ENCODE measurements at regions not wholly inside any gene's neighbourhood (a gene's known extent, or its start where the extent isn't known, plus 50 kb on each side); places are given as distances from the start of the nearest gene placed in this dataset.
"Not testable (repeated sequence)": the region's sequence is repeated elsewhere in the genome, so short reads cannot be mapped to it uniquely, and the experiment has no call there.

GRCh38 chr15:81685237-81685636, 311.2 kb upstream of the TMC3 start:
- Histone ChIP-seq H3K4me1 (ENCODE audit: control insufficient read depth, insufficient read depth, low read length) (no peaks in the 10 kb centered on the region), H3K4me3 (ENCODE audit: low read length) (no peak overlapping the region), H3K9ac (ENCODE audit: low read depth, low read length) (no peak overlapping the region), H3K4me2 (ENCODE audit: low read length) (no peak overlapping the region), H3K36me3 (ENCODE audit: insufficient read depth, low read length) (no peaks in the 10 kb centered on the region), H3K27me3 (ENCODE audit: control insufficient read depth, insufficient read depth, low read length) (no peaks in the 10 kb centered on the region), H3K9me3 (replicated peaks; ENCODE audit: low read length) (no peaks in the 10 kb centered on the region)

DNA sequence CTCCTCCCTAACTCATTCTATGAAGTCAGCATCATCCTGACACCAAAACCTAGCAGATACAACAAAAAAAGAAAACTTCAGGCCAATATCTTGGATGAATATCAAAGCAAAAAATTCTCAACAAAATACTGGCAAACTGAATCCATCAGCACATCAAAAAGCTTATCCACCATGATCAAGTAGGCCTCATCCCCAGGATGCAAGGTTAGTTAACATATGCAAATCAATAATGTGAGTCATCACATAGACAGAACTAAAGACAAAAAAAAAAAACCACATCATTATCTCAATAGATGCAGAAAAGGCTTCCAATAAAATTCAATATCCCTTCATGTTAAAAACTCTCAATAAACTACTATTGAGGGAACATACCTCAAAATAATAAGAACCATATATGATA, 306.8 kb upstream of the TMC3 start:
- no peaks in the 10 kb centered on the region for H3K36me3 ChIP-seq (ENCODE audit: insufficient read depth, low read length)
- H3K9me3 ChIP-seq (replicated peaks; ENCODE audit: low read length): no peaks in the 10 kb centered on the region
- no peaks in the 10 kb centered on the region for H3K27me3 ChIP-seq (ENCODE audit: control insufficient read depth, insufficient read depth, low read length)
- H3K9ac ChIP-seq (ENCODE audit: low read depth, low read length): no peak overlapping the region
- H3K4me3 ChIP-seq (ENCODE audit: low read length): no peak overlapping the region
- H3K4me1 ChIP-seq (ENCODE audit: control insufficient read depth, insufficient read depth, low read length): no peaks in the 10 kb centered on the region
- H3K4me2 ChIP-seq (ENCODE audit: low read length): no peak overlapping the region

GRCh38 chr15:81666839-81667238, 292.8 kb upstream of the TMC3 start:
- H3K4me2 ChIP-seq (ENCODE audit: low read length): no peak overlapping the region
- no peaks in the 10 kb centered on the region for H3K4me1 ChIP-seq (ENCODE audit: control insufficient read depth, insufficient read depth, low read length)
- H3K27me3 ChIP-seq (ENCODE audit: control insufficient read depth, insufficient read depth, low read length): no peaks in the 10 kb centered on the region
- H3K36me3 ChIP-seq (ENCODE audit: insufficient read depth, low read length): no peaks in the 10 kb centered on the region
- no peaks in the 10 kb centered on the region for H3K9me3 ChIP-seq (replicated peaks; ENCODE audit: low read length)
- H3K4me3 ChIP-seq (ENCODE audit: low read length): no peak overlapping the region
- H3K9ac ChIP-seq (ENCODE audit: low read depth, low read length): no peak overlapping the region

GRCh38 chr15:81660976-81661375, 287.0 kb upstream of the TMC3 start:
- Histone ChIP-seq H3K9ac (ENCODE audit: low read depth, low read length) (no peak overlapping the region), H3K9me3 (replicated peaks; ENCODE audit: low read length) (no peaks in the 10 kb centered on the region), H3K4me1 (ENCODE audit: control insufficient read depth, insufficient read depth, low read length) (no peaks in the 10 kb centered on the region), H3K4me3 (ENCODE audit: low read length) (no peak overlapping the region), H3K27me3 (ENCODE audit: control insufficient read depth, insufficient read depth, low read length) (no peaks in the 10 kb centered on the region), H3K36me3 (ENCODE audit: insufficient read depth, low read length) (no peaks in the 10 kb centered on the region), H3K4me2 (ENCODE audit: low read length) (no peak overlapping the region)

DNA sequence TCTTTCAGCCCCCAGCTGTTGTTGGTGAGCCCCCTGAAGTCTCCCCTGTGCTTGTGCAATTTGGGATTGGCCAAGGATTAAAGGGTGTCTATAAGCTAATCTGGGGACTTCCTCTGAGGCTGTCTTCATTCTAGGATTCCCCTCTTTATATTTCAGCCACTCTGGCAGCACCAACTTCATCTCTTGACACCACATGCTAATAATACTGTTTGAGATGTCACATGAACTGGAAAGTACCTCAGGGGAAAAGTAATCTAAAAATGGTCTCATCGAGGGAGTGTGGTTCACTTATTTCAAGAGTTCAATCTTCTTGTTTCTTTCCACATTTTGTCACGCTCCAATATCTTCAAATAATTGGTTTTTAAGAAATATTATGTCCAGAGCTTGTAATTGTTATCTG, 279.2 kb upstream of the TMC3 start:
- no peak overlapping the region for H3K4me3 ChIP-seq (ENCODE audit: low read length)
- H3K4me2 ChIP-seq (ENCODE audit: low read length): no peak overlapping the region
- no peaks in the 10 kb centered on the region for H3K27me3 ChIP-seq (ENCODE audit: control insufficient read depth, insufficient read depth, low read length)
- H3K36me3 ChIP-seq (ENCODE audit: insufficient read depth, low read length): no peaks in the 10 kb centered on the region
- H3K9ac ChIP-seq (ENCODE audit: low read depth, low read length): no peak overlapping the region
- H3K9me3 ChIP-seq (replicated peaks; ENCODE audit: low read length): peaks cover 3% of the 10 kb centered on the region
- H3K4me1 ChIP-seq (ENCODE audit: control insufficient read depth, insufficient read depth, low read length): no peaks in the 10 kb centered on the region

- H3K27me3 ChIP-seq (ENCODE audit: control insufficient read depth, insufficient read depth, low read length): no peaks in the 10 kb centered on the region
These were observed 271.5 kb upstream of the TMC3 start for GRCh38 chr15:81645470-81645869.

GRCh38 chr15:81643771-81644170, 269.8 kb upstream of the TMC3 start:
- Histone ChIP-seq H3K4me3 (ENCODE audit: low read length) (no peak overlapping the region), H3K27me3 (ENCODE audit: control insufficient read depth, insufficient read depth, low read length) (no peaks in the 10 kb centered on the region), H3K9me3 (replicated peaks; ENCODE audit: low read length) (peaks cover 3% of the 10 kb centered on the region), H3K9ac (ENCODE audit: low read depth, low read length) (no peak overlapping the region), H3K4me1 (ENCODE audit: control insufficient read depth, insufficient read depth, low read length) (no peaks in the 10 kb centered on the region), H3K36me3 (ENCODE audit: insufficient read depth, low read length) (no peaks in the 10 kb centered on the region), H3K4me2 (ENCODE audit: low read length) (no peak overlapping the region)

More at GRCh38 chr15:81645470-81645869, 271.5 kb upstream of the TMC3 start:
- H3K4me1 ChIP-seq (ENCODE audit: control insufficient read depth, insufficient read depth, low read length): no peaks in the 10 kb centered on the region
- no peaks in the 10 kb centered on the region for H3K9me3 ChIP-seq (replicated peaks; ENCODE audit: low read length)
- no peak overlapping the region for H3K9ac ChIP-seq (ENCODE audit: low read depth, low read length)
- no peaks in the 10 kb centered on the region for H3K36me3 ChIP-seq (ENCODE audit: insufficient read depth, low read length)
- H3K4me2 ChIP-seq (ENCODE audit: low read length): no peak overlapping the region
- no peak overlapping the region for H3K4me3 ChIP-seq (ENCODE audit: low read length)

DNA sequence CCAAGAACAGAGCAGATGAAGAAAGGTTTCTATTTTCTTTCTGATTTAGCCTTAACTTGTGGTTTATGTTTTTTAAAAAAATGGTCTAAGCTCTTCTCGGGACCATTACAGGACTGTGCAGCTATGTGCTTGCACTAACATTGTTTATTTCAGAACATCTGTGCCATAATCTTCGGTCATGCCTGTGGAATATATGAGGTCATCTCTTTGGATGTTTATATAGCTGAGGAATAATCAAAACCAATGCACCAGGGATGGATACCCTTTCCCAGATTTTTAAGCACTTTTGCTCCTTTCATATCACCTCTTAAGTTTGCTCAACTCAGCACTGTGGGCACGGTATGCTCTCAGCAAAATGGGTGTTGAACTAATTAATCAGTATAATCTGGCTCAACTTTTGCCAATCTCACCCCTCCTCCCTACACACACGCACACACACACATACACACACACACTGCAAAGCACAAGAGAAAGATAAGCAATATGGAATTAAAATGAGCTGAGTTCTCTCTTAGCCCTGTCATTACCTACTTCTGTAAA, 268.5 kb upstream of the TMC3 start:
- no peaks in the 10 kb centered on the region for H3K27me3 ChIP-seq (ENCODE audit: control insufficient read depth, insufficient read depth, low read length)
- H3K4me3 ChIP-seq (ENCODE audit: low read length): no peak overlapping the region
- H3K4me2 ChIP-seq (ENCODE audit: low read length): no peak overlapping the region
- H3K4me1 ChIP-seq (ENCODE audit: control insufficient read depth, insufficient read depth, low read length): no peaks in the 10 kb centered on the region
- H3K9me3 ChIP-seq (replicated peaks; ENCODE audit: low read length): peaks cover 3% of the 10 kb centered on the region
- no peaks in the 10 kb centered on the region for H3K36me3 ChIP-seq (ENCODE audit: insufficient read depth, low read length)
- no peak overlapping the region for H3K9ac ChIP-seq (ENCODE audit: low read depth, low read length)

- not testable (repeated sequence) for H3K4me2 ChIP-seq (ENCODE audit: low read length); H3K4me1 ChIP-seq (ENCODE audit: control insufficient read depth, insufficient read depth, low read length); H3K36me3 ChIP-seq (ENCODE audit: insufficient read depth, low read length); H3K9ac ChIP-seq (ENCODE audit: low read depth, low read length); H3K9me3 ChIP-seq (replicated peaks; ENCODE audit: low read length); H3K4me3 ChIP-seq (ENCODE audit: low read length); H3K27me3 ChIP-seq (ENCODE audit: control insufficient read depth, insufficient read depth, low read length)
These were observed 262.1 kb upstream of the TMC3 start for GRCh38 chr15:81636064-81636463.

GRCh38 chr15:81633889-81634288, 259.9 kb upstream of the TMC3 start:
- no peaks in the 10 kb centered on the region for H3K4me1 ChIP-seq (ENCODE audit: control insufficient read depth, insufficient read depth, low read length)
- peaks cover under 1% of the 10 kb centered on the region for H3K9me3 ChIP-seq (replicated peaks; ENCODE audit: low read length)
- no peak overlapping the region for H3K4me2 ChIP-seq (ENCODE audit: low read length)
- no peaks in the 10 kb centered on the region for H3K36me3 ChIP-seq (ENCODE audit: insufficient read depth, low read length)
- no peaks in the 10 kb centered on the region for H3K27me3 ChIP-seq (ENCODE audit: control insufficient read depth, insufficient read depth, low read length)
- H3K4me3 ChIP-seq (ENCODE audit: low read length): no peak overlapping the region
- H3K9ac ChIP-seq (ENCODE audit: low read depth, low read length): no peak overlapping the region

DNA sequence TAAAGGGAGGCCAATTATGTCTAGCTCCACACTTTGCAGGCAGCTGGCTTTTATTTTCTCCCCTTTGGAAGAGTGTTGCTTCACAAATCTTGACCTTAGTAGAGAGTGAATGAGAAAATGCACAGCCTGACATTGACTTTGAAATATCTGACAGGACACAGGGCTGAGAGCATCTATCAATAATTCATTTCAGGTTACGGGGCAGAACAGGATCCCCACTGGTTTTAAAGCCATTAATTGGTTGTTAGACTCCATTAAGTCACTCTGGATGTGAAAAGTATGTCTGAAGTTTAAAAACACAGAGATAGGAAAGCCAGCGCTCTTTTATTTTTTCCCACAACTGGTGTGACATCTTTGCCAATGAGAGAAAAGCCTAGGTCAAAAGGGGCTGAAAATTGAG, 251.9 kb upstream of the TMC3 start:
- no peaks in the 10 kb centered on the region for H3K36me3 ChIP-seq (ENCODE audit: insufficient read depth, low read length)
- no peaks in the 10 kb centered on the region for H3K4me1 ChIP-seq (ENCODE audit: control insufficient read depth, insufficient read depth, low read length)
- H3K9me3 ChIP-seq (replicated peaks; ENCODE audit: low read length): no peaks in the 10 kb centered on the region
- H3K4me2 ChIP-seq (ENCODE audit: low read length): no peak overlapping the region
- H3K9ac ChIP-seq (ENCODE audit: low read depth, low read length): no peak overlapping the region
- H3K4me3 ChIP-seq (ENCODE audit: low read length): no peak overlapping the region
- H3K27me3 ChIP-seq (ENCODE audit: control insufficient read depth, insufficient read depth, low read length): no peaks in the 10 kb centered on the region

DNA sequence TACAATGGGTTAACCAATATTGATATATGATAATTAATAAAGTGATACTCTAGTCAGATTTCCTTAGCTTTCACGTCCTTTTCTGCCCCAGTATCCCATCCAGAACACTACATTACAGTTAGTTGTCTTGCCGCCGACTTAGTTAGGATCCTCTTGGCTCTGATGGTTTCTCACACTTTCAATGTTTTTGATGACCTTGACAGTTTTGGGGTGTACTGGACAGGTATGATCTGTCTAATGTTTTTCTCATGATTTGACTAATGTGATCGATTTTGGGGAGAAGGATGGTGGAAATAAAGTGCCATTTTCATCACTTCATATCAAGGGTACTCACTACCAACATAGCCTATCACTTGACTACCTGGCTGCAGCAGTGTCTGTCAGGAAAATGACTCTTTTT, 245.0 kb upstream of the TMC3 start:
- H3K4me3 ChIP-seq (ENCODE audit: low read length): no peak overlapping the region
- no peaks in the 10 kb centered on the region for H3K36me3 ChIP-seq (ENCODE audit: insufficient read depth, low read length)
- no peak overlapping the region for H3K9ac ChIP-seq (ENCODE audit: low read depth, low read length)
- H3K4me1 ChIP-seq (ENCODE audit: control insufficient read depth, insufficient read depth, low read length): no peaks in the 10 kb centered on the region
- H3K27me3 ChIP-seq (ENCODE audit: control insufficient read depth, insufficient read depth, low read length): no peaks in the 10 kb centered on the region
- no peaks in the 10 kb centered on the region for H3K9me3 ChIP-seq (replicated peaks; ENCODE audit: low read length)
- no peak overlapping the region for H3K4me2 ChIP-seq (ENCODE audit: low read length)

Measured in skeletal muscle satellite cell (primary cell).